GM23338 (cell line): ENCODE measurements at regions not wholly inside any gene's neighbourhood (a gene's known extent, or its start where the extent isn't known, plus 50 kb on each side); places are given as distances from the start of the nearest gene placed in this dataset.

ENCODE experiments used
- ATAC-seq: fragments of 200-7000 bp; cut with Tn5 transposase; 3 replicates; pipeline ENCODE4 v1.9.1; 2020
- DNase-seq: peaks from one replicate; pipeline ENCODE4 v3.0.0-alpha.2; 2015; ENCODE audit warnings: low spot score
- H2AFZ ChIP-seq: fragments of 200-600 bp; sonication (generic); 2 replicates; pipeline ENCODE4 v1.8.0; 2016; ENCODE audit warnings: antibody characterized with exemption, mild to moderate bottlenecking, moderate library complexity
- H3F3A ChIP-seq: fragments of 200-600 bp; sonication (generic); replicated peaks from 2 replicates; pipeline ENCODE4 v1.8.0; 2017; ENCODE audit warnings: antibody characterized with exemption, mixed run types, low read depth
- H3K27ac ChIP-seq: fragments of 200-600 bp; sonication (generic); 2 replicates; pipeline ENCODE4 v1.6.1; 2016; ENCODE audit warnings: low read depth
- H3K27me3 ChIP-seq: fragments of 200-600 bp; sonication (generic); 2 replicates; pipeline ENCODE4 v1.8.0; 2016; ENCODE audit warnings: mild to moderate bottlenecking, mixed run types, moderate library complexity; ENCODE audit not compliant: insufficient read depth
- H3K36me3 ChIP-seq: fragments of 200-600 bp; sonication (generic); 2 replicates; pipeline ENCODE4 v1.8.0; 2016; ENCODE audit warnings: mild to moderate bottlenecking; ENCODE audit not compliant: insufficient read depth
- H3K4me1 ChIP-seq: fragments of 200-600 bp; sonication (generic); 2 replicates; pipeline ENCODE4 v1.8.0; 2016; ENCODE audit warnings: mild to moderate bottlenecking, moderate library complexity; ENCODE audit not compliant: insufficient read depth
- H3K4me2 ChIP-seq: fragments of 200-600 bp; sonication (generic); 2 replicates; pipeline ENCODE4 v1.7.1; 2017; ENCODE audit warnings: mixed run types
- H3K4me3 ChIP-seq: fragments of 200-600 bp; sonication (generic); 2 replicates; pipeline ENCODE4 v1.6.1; 2016; ENCODE audit warnings: mixed run types
- H3K79me2 ChIP-seq: fragments of 200-600 bp; sonication (generic); replicated peaks from 2 replicates; pipeline ENCODE4 v1.8.0; 2017; ENCODE audit warnings: mild to moderate bottlenecking; ENCODE audit not compliant: insufficient read depth
- H3K9me2 ChIP-seq: fragments of 200-600 bp; sonication (generic); 2 replicates; pipeline ENCODE4 v1.8.0; 2017; ENCODE audit not compliant: insufficient read depth
- H4K20me1 ChIP-seq: fragments of 200-600 bp; sonication (generic); replicated peaks from 2 replicates; pipeline ENCODE4 v1.8.0; 2017; ENCODE audit warnings: mild to moderate bottlenecking; ENCODE audit not compliant: insufficient read depth
- H3K27ac Mint-ChIP-seq: 2 replicates; pipeline ENCODE4 v1.8.0; 2020; ENCODE audit warnings: inconsistent platforms, mild to moderate bottlenecking, moderate library complexity, mixed read lengths
- H3K27me3 Mint-ChIP-seq: 3 replicates; pipeline ENCODE4 v1.8.0; 2022; ENCODE audit warnings: low read depth, mild to moderate bottlenecking, moderate library complexity, mixed read lengths, inconsistent platforms; ENCODE audit not compliant: insufficient read depth, poor library complexity
- H3K36me3 Mint-ChIP-seq: 3 replicates; pipeline ENCODE4 v1.8.0; 2021; ENCODE audit warnings: low read depth, mild to moderate bottlenecking, inconsistent platforms, moderate library complexity, mixed read lengths
- H3K4me1 Mint-ChIP-seq: 3 replicates; pipeline ENCODE4 v1.8.0; 2020; ENCODE audit warnings: mild to moderate bottlenecking, inconsistent platforms, mixed read lengths
- H3K4me3 Mint-ChIP-seq: 3 replicates; pipeline ENCODE4 v1.8.0; 2021; ENCODE audit warnings: moderate library complexity, mild to moderate bottlenecking, inconsistent platforms, mixed read lengths
- H3K9me3 Mint-ChIP-seq: 3 replicates; pipeline ENCODE4 v1.8.0; 2020; ENCODE audit warnings: moderate library complexity, mild to moderate bottlenecking, inconsistent platforms, mixed read lengths
- EZH2phosphoT487 ChIP-seq: fragments of 200-600 bp; sonication (generic); IDR thresholded peaks from one replicate; pipeline ENCODE4 v1.8.1; 2018; ENCODE audit warnings: antibody characterized with exemption; ENCODE audit not compliant: unreplicated experiment
- NANOG ChIP-seq: IDR thresholded peaks from 2 replicates; pipeline ENCODE4 v1.6.1; 2016; ENCODE audit warnings: antibody characterized with exemption, borderline replicate concordance
- STAT1 ChIP-seq: IDR thresholded peaks from one replicate; pipeline ENCODE4 v1.6.1; 2016; ENCODE audit warnings: antibody characterized with exemption; ENCODE audit not compliant: unreplicated experiment
- ZNF114 ChIP-seq: fragments of 250-450 bp; sonication (Bioruptor Pico); IDR thresholded peaks from 2 replicates; pipeline ENCODE4 v1.5.0; 2020; ENCODE audit warnings: mild to moderate bottlenecking, moderate library complexity
- ZNF331 ChIP-seq: fragments of 250-450 bp; sonication (Bioruptor Pico); IDR thresholded peaks from 2 replicates; pipeline ENCODE4 v1.5.0; 2020; ENCODE audit warnings: low read depth, mild to moderate bottlenecking, moderate library complexity
- TF ChIP-seq, protein P1 (sequence below): fragments of 250-450 bp; sonication (Bioruptor Pico); IDR thresholded peaks from 2 replicates; pipeline ENCODE4 v1.5.0; 2020; ENCODE audit warnings: mild to moderate bottlenecking, moderate library complexity
- TF ChIP-seq, protein P2 (sequence below): IDR thresholded peaks from 2 replicates; pipeline ENCODE4 v1.6.1; 2016; ENCODE audit warnings: antibody characterized with exemption
- TF ChIP-seq, protein P3 (sequence below): IDR thresholded peaks from one replicate; pipeline ENCODE4 v1.6.1; 2018; ENCODE audit warnings: antibody characterized with exemption; ENCODE audit not compliant: unreplicated experiment

DNA sequence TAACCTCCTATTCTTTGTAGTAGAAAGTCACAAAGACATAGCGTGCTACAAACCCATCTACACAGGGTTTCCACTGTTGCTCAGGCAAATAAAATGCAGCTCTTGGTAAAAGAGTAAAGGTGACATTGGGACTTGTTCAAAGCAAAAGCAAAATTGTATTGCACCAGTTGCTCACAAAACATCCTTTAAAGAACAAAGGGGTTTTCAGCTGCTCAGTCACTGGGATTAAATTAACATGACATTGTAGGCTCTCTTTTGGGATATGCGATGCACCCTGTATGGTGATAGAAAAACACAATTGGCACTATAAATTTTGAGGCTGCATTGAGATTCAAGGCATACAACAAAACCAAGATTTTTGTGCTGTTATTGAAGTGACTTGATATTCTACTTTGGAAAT is 447.3 kb upstream of the CNTN3 start:
- Mint-ChIP-seq H3K27ac (no peak overlapping the region), H3K4me3 (no peak overlapping the region), H3K36me3 (peaks cover 8% of the 10 kb centered on the region; the same call in 2 of the 3 replicates), H3K4me1 (peaks cover 13% of the 10 kb centered on the region; the same call in 2 of the 3 replicates), H3K9me3 (peaks cover 9% of the 10 kb centered on the region), H3K27me3 (no peaks in the 10 kb centered on the region)
- H2AFZ ChIP-seq, result no peak overlapping the region
- peaks cover 3% of the 10 kb centered on the region; the same call in 1 of the 2 replicates for H3K9me2 ChIP-seq
- H3K4me1 ChIP-seq, result peaks cover 5% of the 10 kb centered on the region; the same call in 1 of the 2 replicates
- H4K20me1 ChIP-seq, result no peaks in the 10 kb centered on the region
- no peak overlapping the region; the same call in 1 of the 2 replicates for H3K4me2 ChIP-seq
- DNase-seq (peak; percentile 5), ATAC-seq (no peak)
- H3K79me2 ChIP-seq, result no peaks in the 10 kb centered on the region
- H3K4me3 ChIP-seq, result no peak overlapping the region
- H3K36me3 ChIP-seq, result no peaks in the 10 kb centered on the region
- no peaks in the 10 kb centered on the region for H3K27me3 ChIP-seq
- no peaks in the 10 kb centered on the region for H3F3A ChIP-seq
- TF ChIP-seq NANOG, result no peak
- no peak overlapping the region for H3K27ac ChIP-seq

DNA sequence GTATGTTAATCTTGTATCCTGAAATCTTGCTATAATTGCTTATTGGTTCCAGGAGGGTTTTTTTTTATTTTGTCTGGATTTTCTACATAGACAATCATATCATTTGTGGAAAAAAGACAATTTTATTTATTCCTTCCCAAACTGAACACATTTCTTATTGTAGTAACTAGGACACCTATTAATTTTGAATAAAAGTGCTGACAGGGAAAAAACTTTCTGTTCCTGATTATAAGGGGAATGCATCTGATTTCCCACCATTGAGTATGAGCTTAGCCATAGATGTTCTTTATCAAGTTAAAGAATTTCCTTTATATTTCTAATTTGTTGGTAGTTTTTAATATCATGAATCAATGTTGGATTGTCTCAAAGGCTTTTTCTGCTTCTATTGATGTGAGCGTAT is 460.7 kb upstream of the CNTN3 start:
- no peak overlapping the region for H3K27ac ChIP-seq
- no peaks in the 10 kb centered on the region for H3K9me3 Mint-ChIP-seq
- H3F3A ChIP-seq, result no peaks in the 10 kb centered on the region
- no peaks in the 10 kb centered on the region for H3K4me1 ChIP-seq
- no peaks in the 10 kb centered on the region for H3K4me1 Mint-ChIP-seq
- H3K79me2 ChIP-seq, result no peaks in the 10 kb centered on the region
- no peaks in the 10 kb centered on the region for H4K20me1 ChIP-seq
- DNase-seq, result no peak
- no peak overlapping the region for H3K4me3 Mint-ChIP-seq
- H2AFZ ChIP-seq, result no peak overlapping the region
- H3K4me3 ChIP-seq, result no peak overlapping the region
- no peaks in the 10 kb centered on the region for H3K36me3 ChIP-seq
- H3K36me3 Mint-ChIP-seq, result no peaks in the 10 kb centered on the region
- H3K27me3 ChIP-seq, result no peaks in the 10 kb centered on the region
- no peak for ATAC-seq
- H3K9me2 ChIP-seq, result no peaks in the 10 kb centered on the region
- no peak overlapping the region for H3K4me2 ChIP-seq
- TF ChIP-seq ZNF331 (CRISPR knock-in tag) (no peak), EZH2phosphoT487 (no peak), STAT1 (no peak), ZNF114 (no peak)
- TF ChIP-seq, protein P1, sequence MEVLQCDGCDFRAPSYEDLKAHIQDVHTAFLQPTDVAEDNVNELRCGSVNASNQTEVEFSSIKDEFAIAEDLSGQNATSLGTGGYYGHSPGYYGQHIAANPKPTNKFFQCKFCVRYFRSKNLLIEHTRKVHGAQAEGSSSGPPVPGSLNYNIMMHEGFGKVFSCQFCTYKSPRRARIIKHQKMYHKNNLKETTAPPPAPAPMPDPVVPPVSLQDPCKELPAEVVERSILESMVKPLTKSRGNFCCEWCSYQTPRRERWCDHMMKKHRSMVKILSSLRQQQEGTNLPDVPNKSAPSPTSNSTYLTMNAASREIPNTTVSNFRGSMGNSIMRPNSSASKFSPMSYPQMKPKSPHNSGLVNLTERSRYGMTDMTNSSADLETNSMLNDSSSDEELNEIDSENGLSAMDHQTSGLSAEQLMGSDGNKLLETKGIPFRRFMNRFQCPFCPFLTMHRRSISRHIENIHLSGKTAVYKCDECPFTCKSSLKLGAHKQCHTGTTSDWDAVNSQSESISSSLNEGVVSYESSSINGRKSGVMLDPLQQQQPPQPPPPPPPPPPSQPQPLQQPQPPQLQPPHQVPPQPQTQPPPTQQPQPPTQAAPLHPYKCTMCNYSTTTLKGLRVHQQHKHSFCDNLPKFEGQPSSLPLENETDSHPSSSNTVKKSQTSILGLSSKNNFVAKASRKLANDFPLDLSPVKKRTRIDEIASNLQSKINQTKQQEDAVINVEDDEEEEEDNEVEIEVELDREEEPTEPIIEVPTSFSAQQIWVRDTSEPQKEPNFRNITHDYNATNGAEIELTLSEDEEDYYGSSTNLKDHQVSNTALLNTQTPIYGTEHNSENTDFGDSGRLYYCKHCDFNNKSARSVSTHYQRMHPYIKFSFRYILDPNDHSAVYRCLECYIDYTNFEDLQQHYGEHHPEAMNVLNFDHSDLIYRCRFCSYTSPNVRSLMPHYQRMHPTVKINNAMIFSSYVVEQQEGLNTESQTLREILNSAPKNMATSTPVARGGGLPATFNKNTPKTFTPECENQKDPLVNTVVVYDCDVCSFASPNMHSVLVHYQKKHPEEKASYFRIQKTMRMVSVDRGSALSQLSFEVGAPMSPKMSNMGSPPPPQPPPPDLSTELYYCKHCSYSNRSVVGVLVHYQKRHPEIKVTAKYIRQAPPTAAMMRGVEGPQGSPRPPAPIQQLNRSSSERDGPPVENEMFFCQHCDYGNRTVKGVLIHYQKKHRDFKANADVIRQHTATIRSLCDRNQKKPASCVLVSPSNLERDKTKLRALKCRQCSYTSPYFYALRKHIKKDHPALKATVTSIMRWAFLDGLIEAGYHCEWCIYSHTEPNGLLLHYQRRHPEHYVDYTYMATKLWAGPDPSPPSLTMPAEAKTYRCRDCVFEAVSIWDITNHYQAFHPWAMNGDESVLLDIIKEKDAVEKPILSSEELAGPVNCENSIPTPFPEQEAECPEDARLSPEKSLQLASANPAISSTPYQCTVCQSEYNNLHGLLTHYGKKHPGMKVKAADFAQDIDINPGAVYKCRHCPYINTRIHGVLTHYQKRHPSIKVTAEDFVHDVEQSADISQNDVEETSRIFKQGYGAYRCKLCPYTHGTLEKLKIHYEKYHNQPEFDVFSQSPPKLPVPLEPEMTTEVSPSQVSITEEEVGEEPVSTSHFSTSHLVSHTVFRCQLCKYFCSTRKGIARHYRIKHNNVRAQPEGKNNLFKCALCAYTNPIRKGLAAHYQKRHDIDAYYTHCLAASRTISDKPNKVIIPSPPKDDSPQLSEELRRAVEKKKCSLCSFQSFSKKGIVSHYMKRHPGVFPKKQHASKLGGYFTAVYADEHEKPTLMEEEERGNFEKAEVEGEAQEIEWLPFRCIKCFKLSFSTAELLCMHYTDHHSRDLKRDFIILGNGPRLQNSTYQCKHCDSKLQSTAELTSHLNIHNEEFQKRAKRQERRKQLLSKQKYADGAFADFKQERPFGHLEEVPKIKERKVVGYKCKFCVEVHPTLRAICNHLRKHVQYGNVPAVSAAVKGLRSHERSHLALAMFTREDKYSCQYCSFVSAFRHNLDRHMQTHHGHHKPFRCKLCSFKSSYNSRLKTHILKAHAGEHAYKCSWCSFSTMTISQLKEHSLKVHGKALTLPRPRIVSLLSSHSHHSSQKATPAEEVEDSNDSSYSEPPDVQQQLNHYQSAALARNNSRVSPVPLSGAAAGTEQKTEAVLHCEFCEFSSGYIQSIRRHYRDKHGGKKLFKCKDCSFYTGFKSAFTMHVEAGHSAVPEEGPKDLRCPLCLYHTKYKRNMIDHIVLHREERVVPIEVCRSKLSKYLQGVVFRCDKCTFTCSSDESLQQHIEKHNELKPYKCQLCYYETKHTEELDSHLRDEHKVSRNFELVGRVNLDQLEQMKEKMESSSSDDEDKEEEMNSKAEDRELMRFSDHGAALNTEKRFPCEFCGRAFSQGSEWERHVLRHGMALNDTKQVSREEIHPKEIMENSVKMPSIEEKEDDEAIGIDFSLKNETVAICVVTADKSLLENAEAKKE, result no peak
- TF ChIP-seq, protein P2, sequence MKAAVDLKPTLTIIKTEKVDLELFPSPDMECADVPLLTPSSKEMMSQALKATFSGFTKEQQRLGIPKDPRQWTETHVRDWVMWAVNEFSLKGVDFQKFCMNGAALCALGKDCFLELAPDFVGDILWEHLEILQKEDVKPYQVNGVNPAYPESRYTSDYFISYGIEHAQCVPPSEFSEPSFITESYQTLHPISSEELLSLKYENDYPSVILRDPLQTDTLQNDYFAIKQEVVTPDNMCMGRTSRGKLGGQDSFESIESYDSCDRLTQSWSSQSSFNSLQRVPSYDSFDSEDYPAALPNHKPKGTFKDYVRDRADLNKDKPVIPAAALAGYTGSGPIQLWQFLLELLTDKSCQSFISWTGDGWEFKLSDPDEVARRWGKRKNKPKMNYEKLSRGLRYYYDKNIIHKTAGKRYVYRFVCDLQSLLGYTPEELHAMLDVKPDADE, result no peak
- TF ChIP-seq, protein P3, sequence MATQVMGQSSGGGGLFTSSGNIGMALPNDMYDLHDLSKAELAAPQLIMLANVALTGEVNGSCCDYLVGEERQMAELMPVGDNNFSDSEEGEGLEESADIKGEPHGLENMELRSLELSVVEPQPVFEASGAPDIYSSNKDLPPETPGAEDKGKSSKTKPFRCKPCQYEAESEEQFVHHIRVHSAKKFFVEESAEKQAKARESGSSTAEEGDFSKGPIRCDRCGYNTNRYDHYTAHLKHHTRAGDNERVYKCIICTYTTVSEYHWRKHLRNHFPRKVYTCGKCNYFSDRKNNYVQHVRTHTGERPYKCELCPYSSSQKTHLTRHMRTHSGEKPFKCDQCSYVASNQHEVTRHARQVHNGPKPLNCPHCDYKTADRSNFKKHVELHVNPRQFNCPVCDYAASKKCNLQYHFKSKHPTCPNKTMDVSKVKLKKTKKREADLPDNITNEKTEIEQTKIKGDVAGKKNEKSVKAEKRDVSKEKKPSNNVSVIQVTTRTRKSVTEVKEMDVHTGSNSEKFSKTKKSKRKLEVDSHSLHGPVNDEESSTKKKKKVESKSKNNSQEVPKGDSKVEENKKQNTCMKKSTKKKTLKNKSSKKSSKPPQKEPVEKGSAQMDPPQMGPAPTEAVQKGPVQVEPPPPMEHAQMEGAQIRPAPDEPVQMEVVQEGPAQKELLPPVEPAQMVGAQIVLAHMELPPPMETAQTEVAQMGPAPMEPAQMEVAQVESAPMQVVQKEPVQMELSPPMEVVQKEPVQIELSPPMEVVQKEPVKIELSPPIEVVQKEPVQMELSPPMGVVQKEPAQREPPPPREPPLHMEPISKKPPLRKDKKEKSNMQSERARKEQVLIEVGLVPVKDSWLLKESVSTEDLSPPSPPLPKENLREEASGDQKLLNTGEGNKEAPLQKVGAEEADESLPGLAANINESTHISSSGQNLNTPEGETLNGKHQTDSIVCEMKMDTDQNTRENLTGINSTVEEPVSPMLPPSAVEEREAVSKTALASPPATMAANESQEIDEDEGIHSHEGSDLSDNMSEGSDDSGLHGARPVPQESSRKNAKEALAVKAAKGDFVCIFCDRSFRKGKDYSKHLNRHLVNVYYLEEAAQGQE, result no peak
- H3K27me3 Mint-ChIP-seq, result no peaks in the 10 kb centered on the region
- no peak overlapping the region for H3K27ac Mint-ChIP-seq
